Kidney (tissue), 13 donors: ENCODE measurements at regions not wholly inside any gene's neighbourhood (a gene's known extent, or its start where the extent isn't known, plus 50 kb on each side); places are given as distances from the start of the nearest gene placed in this dataset.
"Not testable (repeated sequence)": the region's sequence is repeated elsewhere in the genome, so short reads cannot be mapped to it uniquely, and the experiment has no call there.

Experiments
- DNase-seq, 5 donors: peaks; one replicate each; pipeline ENCODE4 v3.0.0-alpha.2; 2013 to 2020
- FAIRE-seq: peaks from 2 replicates; lab custom pipeline; 2012; peaks lifted over from hg19 to GRCh38; lab: Jason Lieb, UNC
- H3K27ac ChIP-seq, 2 donors: one replicate each; pipeline ENCODE4 v1.7.0; 2013; ENCODE audit warnings: low read depth in 2 of 2, low read length in 2 of 2, inconsistent platforms in 1 of 2
- H3K27me3 ChIP-seq: one replicate; pipeline ENCODE4 v1.7.1; 2013; ENCODE audit warnings: low read length, inconsistent platforms; ENCODE audit not compliant: control insufficient read depth, insufficient read depth
- H3K36me3 ChIP-seq, 3 donors: one replicate each; pipeline versions ENCODE4 v1.7.0 to v1.7.1; 2013; ENCODE audit warnings: low read length in 3 of 3, control low read depth in 1 of 3, inconsistent platforms in 1 of 3; ENCODE audit not compliant: insufficient read depth in 3 of 3, control insufficient read depth in 2 of 3
- H3K4me1 ChIP-seq, 3 donors: one replicate each; pipeline versions ENCODE4 v1.7.0 to v1.7.1; 2013; ENCODE audit warnings: low read length in 3 of 3, inconsistent platforms in 1 of 3, low read depth in 1 of 3; ENCODE audit not compliant: control insufficient read depth in 2 of 3, insufficient read depth in 2 of 3
- H3K4me3 ChIP-seq, 3 donors: one replicate each; pipeline versions ENCODE4 v1.7.0 to v1.8.1; 2013; ENCODE audit warnings: low read length in 3 of 3, control low read depth in 1 of 3, inconsistent platforms in 1 of 3
- H3K9ac ChIP-seq, 3 donors: one replicate each; pipeline versions ENCODE4 v1.7.0 to v1.7.1; 2013; ENCODE audit warnings: low read length in 3 of 3, control low read depth in 1 of 3, inconsistent platforms in 1 of 3
- H3K9me3 ChIP-seq, 3 donors: one replicate each; pipeline versions ENCODE4 v1.7.0 to v1.7.1; 2013; ENCODE audit warnings: low read length in 3 of 3, control low read depth in 1 of 3, inconsistent platforms in 1 of 3; ENCODE audit not compliant: control insufficient read depth in 2 of 3, insufficient read depth in 1 of 3
- intact Hi-C: fragments of 100-400 bp; cut with DNase I; formaldehyde crosslinking; loops from one replicate; pipeline ENCODE4 v1.11.1; 2022
- TF ChIP-seq, protein P1 (sequence below): IDR thresholded peaks from 3 replicates; pipeline ENCODE4 v1.5.1; 2012; ENCODE audit warnings: mild to moderate bottlenecking, moderate library complexity, borderline replicate concordance; ENCODE audit not compliant: insufficient read depth; ENCODE audit errors: extremely low read depth
- donor health status: control.
- donor health status: control.
- donor health status: control.
- donor health status: control.
- donor health status: control.
- donor health status: DM: yes; HTN: yes; CAD: no.
- donor health status: Normal renal cell carcinoma (clear cell type).

- no peaks in the 10 kb centered on the region for H3K36me3 ChIP-seq
- no peaks in the 10 kb centered on the region for H3K9me3 ChIP-seq
- no peak overlapping the region for H3K27ac ChIP-seq
- no peak overlapping the region for H3K9ac ChIP-seq
- intact Hi-C loops, result no loop called here
- no peak for FAIRE-seq
- no peaks in the 10 kb centered on the region for H3K4me1 ChIP-seq
- DNase-seq, result no peak
- no peak overlapping the region for H3K4me3 ChIP-seq
- H3K27me3 ChIP-seq, result no peaks in the 10 kb centered on the region
- TF ChIP-seq, protein P1, sequence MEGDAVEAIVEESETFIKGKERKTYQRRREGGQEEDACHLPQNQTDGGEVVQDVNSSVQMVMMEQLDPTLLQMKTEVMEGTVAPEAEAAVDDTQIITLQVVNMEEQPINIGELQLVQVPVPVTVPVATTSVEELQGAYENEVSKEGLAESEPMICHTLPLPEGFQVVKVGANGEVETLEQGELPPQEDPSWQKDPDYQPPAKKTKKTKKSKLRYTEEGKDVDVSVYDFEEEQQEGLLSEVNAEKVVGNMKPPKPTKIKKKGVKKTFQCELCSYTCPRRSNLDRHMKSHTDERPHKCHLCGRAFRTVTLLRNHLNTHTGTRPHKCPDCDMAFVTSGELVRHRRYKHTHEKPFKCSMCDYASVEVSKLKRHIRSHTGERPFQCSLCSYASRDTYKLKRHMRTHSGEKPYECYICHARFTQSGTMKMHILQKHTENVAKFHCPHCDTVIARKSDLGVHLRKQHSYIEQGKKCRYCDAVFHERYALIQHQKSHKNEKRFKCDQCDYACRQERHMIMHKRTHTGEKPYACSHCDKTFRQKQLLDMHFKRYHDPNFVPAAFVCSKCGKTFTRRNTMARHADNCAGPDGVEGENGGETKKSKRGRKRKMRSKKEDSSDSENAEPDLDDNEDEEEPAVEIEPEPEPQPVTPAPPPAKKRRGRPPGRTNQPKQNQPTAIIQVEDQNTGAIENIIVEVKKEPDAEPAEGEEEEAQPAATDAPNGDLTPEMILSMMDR, result no peak
These were observed 209.2 kb upstream of the ASCC3 start for GRCh38 chr6:101090281-101090680.

GRCh38 chr6:101098605-101099004 lies 217.5 kb upstream of the ASCC3 start:
- H3K9ac ChIP-seq, intact Hi-C loops, H3K27ac ChIP-seq, H3K27me3 ChIP-seq, FAIRE-seq, H3K4me1 ChIP-seq, H3K36me3 ChIP-seq, H3K4me3 ChIP-seq, H3K9me3 ChIP-seq, DNase-seq: not testable (repeated sequence)

- no peaks in the 10 kb centered on the region for H3K27me3 ChIP-seq
- TF ChIP-seq, protein P1, result no peak
- no peak overlapping the region for H3K9ac ChIP-seq
- peaks cover 0 to 4% (median 0%) of the 10 kb centered on the region in 3 donors for H3K9me3 ChIP-seq
- no peaks in the 10 kb centered on the region for H3K4me1 ChIP-seq
- H3K27ac ChIP-seq, result no peak overlapping the region
- DNase-seq, result no peak
- no peak for FAIRE-seq
- no peaks in the 10 kb centered on the region for H3K36me3 ChIP-seq
- intact Hi-C loops, result no loop called here
- no peak overlapping the region for H3K4me3 ChIP-seq
These were observed 221.6 kb upstream of the ASCC3 start for GRCh38 chr6:101102702-101103101.

GRCh38 chr6:101108286-101108685 lies 227.2 kb upstream of the ASCC3 start:
- Histone ChIP-seq H3K4me3 (no peak overlapping the region), H3K27me3 (no peaks in the 10 kb centered on the region), H3K9ac (no peak overlapping the region), H3K9me3 (no peaks in the 10 kb centered on the region), H3K36me3 (no peaks in the 10 kb centered on the region), H3K27ac (no peak overlapping the region), H3K4me1 (no peaks in the 10 kb centered on the region)
- FAIRE-seq (no peak), DNase-seq (no peak)
- intact Hi-C loops, result no loop called here
- TF ChIP-seq, protein P1, result no peak
